Epithelial cell of proximal tubule (primary cell): ENCODE measurements at regions not wholly inside any gene's neighbourhood (a gene's known extent, or its start where the extent isn't known, plus 50 kb on each side); places are given as distances from the start of the nearest gene placed in this dataset.

ENCODE experiments used
- DNase-seq: peaks from one replicate; pipeline ENCODE4 v3.0.0-alpha.2; 2011; ENCODE audit warnings: low read depth
- H3K4me3 ChIP-seq: 2 replicates; pipeline ENCODE4 v1.5.1; 2011; ENCODE audit warnings: low read depth, mild to moderate bottlenecking, low read length
- CTCF ChIP-seq: conservative IDR thresholded peaks from 2 replicates; pipeline ENCODE4 v1.5.1; 2012; ENCODE audit warnings: low read depth, mild to moderate bottlenecking, low read length

GRCh38 chr5:176711883-176712282 lies 64.6 kb downstream of the TSPAN17 start:
- TF ChIP-seq CTCF = no peak
- no peak for DNase-seq
- no peak overlapping the region for H3K4me3 ChIP-seq

DNA sequence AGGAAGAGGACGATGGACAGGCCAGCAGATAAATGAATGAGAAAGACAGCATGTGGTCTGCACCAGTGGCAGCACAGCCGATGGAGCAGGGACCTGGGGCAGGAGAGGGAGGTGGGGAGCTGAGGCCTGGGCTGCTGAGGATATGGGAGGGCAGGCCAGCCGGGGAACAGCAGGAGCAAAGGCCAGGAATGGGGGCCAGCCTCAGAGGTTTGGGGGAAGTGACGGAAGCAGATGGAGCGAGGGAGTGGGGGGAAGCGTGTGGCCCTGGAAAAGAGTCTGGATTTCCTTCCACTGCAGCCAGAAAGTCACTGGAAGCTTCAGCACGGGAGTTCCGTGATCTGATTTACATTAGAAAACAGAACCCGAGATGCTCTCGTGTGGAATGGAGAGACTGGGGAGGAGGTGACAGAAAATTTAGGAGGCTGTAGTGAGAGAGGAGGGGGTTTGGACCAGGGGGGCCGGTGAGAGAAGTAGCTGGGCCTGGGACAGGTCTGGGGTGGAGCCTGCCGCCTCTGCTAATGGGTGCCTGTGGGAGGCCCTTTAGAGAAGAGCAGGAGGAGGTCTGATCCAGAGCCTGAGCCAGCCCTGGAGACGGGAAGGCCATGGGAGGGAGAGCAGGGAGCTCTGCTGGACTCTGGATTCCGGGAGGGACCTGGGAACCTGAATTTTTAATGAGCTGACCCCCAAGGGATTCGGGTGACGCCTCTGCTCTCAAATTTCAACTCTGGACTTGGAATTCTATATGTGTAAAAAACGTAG lies 65.4 kb downstream of the TSPAN17 start:
- no peak for DNase-seq
- H3K4me3 ChIP-seq = no peak overlapping the region
- no peak for TF ChIP-seq CTCF

DNA sequence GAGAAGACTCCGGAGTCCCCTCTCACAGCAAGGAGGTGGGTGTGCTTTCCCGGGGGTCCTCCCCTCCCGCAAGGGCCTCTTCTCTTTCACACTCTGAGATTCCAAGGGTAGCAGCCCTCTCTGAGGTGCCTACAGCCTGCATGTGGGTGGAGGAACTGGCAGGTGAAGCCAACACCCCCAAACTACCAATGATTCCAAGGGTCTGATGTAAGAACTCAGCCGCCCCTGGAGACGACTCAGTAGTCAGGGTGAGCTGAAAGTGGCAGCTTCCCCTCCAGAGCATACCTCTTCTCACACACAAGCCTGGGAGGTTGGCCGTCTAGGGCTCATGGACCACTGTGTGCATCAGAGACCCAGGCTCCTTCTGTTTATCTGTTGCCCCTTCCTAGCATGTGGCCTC lies 66.1 kb downstream of the TSPAN17 start:
- TF ChIP-seq CTCF = no peak
- no peak overlapping the region for H3K4me3 ChIP-seq
- DNase-seq = no peak

GRCh38 chr5:176714067-176714466 lies 66.8 kb downstream of the TSPAN17 start:
- no peak for DNase-seq

GRCh38 chr5:176716320-176716719 lies 69.0 kb downstream of the TSPAN17 start:
- no peak for DNase-seq
- H3K4me3 ChIP-seq = no peak overlapping the region
- TF ChIP-seq CTCF = no peak

More at GRCh38 chr5:176714067-176714466, 66.8 kb downstream of the TSPAN17 start:
- no peak for TF ChIP-seq CTCF
- no peak overlapping the region for H3K4me3 ChIP-seq

GRCh38 chr5:176719113-176719739 lies 71.9 kb downstream of the TSPAN17 start:
- no peak for TF ChIP-seq CTCF
- DNase-seq = no peak
- no peak overlapping the region for H3K4me3 ChIP-seq

DNA sequence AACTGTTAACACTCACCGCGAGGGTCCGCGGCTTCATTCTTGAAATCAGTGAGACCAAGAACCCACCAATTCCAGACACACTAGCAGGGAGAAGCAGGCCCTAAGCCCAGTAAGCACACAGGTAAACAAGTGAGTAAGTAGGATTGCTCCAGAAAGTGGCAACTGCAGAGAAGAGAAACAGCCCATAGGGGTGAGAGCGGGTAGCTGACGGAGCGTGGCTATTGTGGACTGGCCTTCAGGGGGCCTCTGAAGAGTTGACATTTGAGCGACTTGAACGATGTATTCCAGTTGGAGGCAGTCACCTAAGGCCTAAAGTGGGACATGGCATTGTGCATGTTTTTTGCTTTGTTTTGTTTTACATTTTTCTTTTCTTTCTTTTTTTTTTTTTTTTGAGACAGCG lies 74.2 kb downstream of the TSPAN17 start:
- H3K4me3 ChIP-seq = no peak overlapping the region
- no peak for DNase-seq
- no peak for TF ChIP-seq CTCF
